Stimulated activated CD8-positive, alpha-beta memory T cell treated with anti-CD3 and anti-CD28 coated beads, Interleukin-4, amount 100 ng/mL, for 24 hours (primary cell): ENCODE measurements at regions not wholly inside any gene's neighbourhood (a gene's known extent, or its start where the extent isn't known, plus 50 kb on each side); places are given as distances from the start of the nearest gene placed in this dataset.

Source experiments
- DNase-seq: peaks from one replicate; pipeline ENCODE4 v3.0.0-alpha.2; 2020; ENCODE audit warnings: low read depth

DNA sequence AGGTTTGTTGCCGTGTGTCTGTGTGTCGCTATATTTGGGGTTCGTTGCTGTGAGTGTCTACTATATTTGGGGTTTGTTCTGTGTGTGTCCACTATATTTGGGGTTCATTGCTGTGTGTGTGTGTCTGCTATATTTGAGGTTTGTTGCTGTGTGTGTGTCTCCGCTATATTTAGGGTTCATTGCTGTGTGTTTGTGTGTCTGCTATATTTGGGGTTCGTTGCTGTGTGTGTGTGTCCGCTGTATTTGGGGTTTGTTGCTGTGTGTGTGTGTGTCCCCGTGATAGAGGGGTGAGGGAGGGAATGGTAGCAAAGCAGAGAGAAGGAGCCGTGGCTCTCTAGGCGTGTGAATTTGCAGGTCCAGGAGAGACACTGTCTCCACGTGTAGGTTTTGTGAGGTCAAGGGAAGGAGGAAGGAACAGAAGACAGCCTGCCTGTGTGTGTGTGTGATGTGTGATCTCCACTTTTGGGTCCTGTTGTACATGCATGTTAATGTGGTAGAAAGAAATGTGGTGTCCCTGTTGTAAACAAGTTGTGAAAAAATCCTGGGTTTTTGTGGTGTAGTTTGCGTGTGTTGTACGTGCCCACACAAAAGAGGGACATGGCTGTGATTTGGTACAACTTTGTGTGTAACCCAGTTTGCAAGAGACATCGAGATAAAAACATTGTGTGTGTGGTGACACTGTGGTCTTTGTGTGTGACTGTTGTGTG is 56.3 kb upstream of the ECE1 start:
- no peak for DNase-seq

GRCh38 chr1:21344750-21345443 is 54.6 kb upstream of the ECE1 start:
- no peak for DNase-seq

DNA sequence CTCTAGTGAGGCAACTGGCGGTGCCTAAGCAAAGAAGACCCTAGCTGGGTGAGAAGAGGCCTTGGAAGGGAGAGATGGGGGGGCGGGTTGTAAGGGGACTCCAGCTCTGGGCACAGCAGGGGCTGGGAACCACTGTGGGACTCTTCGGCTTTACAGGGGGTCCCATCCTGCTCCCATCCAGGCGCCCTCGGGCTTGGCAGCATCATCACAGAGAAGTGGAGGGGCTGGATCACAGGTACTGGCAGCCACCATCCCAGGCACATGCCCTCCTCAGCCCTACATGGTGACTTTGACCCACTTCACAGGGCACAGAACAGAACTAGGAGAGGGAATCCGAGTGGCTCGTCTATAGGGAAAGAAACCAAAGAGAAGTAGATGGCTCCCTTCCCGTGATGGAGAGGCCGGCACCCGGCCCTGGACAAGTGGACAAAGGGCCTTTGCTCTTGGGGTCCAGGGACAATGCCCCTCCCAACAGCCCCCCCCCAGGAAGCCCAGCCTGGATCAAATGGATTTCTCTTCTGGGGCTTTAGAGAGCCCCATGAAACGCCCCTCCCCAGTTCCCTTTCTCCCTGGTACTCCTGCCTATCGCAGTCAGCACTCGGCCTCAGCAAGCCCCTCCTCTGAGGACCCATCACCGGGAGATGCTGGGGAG is 54.0 kb upstream of the ECE1 start:
- DNase-seq, result no peak

DNA sequence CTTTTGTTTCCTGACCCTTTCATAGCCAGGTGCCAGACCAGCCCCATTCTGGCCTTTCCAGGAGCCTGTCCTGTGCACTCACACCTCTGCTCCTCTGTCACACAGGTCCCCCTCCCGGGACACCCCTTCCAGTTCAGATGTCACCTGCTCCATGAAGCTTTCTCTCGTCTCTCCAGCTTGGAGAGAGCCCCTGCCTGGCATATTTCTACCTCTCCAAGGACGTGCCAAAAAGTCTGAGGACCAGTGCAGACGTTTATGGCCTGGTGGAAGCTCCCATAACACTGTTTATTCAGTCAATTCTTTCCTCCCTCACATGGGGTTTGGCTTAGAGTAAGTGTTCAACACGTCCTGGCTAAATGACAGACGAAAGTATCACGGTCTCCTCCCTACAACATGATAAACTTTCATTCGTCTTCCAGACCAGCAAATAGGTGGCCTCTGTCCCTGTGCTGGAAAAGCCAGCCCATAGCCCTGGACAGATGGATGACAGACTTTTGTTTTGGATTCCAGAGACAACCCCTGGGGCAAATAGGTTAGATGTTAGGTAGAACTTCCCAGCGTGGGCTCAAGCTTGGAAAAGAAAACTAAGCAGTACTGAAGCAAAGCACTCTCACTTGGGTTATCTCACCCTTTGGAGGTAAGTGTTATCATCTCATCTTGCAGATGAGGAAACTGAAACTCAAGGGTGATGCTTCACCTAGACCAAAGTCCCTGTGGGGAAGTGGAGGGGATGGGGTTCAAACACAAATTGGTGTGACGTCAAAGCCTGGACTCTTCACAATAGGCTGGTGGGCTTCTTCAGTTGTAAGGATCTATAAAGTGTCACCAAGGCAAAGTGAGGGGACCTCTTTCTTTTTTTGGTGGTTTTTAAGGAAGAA is 52.9 kb upstream of the ECE1 start:
- DNase-seq, result no peak

DNA sequence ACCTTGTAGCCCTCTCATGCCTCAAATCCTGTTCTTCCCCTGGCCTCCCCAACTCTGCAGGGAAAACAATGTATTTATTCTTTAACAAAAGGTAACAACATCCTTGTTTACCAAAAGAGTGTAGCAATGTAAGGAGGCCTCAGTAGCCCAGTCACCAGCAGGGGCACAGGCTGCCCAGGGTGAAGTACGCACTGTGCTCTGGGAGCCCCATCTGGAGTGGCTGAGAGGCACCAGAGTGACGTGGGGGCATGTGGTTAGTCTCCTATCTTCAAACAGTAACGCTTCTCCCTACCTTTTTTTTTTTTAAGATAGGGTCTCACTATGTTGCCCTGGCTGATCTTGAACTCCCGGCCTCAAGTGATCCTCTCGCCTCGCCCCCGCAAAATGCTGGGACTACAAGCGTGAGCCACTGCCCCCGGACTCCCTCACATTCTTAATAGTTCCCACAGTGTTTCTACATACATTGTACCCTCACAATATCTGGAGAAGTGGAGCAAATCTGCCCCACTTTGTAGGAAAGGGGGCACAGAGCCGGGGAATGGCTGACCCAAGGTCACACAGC is 51.3 kb upstream of the ECE1 start:
- no peak for DNase-seq

DNA sequence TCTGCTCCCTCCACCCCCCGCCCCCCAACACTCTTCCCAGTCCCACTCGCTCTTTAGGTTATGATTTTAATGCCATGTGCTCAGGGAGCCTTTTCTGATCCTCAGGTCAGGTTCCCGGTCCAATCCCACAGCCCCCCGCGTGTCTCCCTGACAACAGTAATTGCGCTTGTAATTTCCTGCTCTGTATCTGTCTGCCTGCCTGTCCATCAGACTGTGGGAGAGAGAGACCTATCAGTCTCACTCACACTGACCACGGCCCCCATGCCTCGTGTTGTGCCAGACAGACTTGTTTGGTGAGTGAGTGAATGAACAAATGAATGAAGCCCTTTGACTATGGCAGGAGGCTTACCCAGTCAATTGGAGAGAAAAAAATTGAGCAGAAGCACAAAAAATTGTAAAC is 50.8 kb upstream of the ECE1 start:
- no peak for DNase-seq

DNA sequence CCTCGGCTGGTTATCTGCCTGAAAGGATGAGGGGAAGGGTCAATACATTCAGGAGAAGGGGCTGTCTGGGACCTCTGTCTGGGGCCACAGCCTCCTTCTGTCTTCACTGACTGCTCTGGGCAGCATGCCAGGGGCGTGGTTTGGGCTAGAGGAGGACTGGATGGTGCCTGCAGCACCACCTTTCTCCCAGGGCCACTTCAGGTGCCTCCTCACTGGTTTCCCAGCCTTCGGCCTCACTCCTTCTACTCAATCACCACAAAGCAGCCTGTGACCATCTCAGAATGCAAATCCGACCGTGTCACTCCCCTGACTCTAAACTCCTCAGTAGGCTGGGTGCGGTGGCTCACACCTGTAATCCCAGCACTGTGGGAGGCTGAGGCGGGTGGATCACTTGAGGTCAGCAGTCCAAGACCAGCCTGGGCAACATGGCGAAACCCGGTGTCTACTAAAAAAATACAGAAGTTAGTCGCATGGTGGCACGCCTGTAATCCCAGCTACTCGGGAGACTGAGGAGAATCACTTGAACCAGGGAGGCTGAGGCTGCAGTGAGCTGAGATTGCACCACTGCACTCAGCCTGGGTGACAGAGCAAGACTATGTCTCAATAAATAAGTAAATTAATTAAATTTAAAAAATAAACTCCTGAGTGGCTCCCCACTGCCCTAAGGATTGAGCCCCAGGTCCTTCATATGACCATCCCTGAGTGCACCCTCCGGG is 50.1 kb upstream of the ECE1 start:
- DNase-seq, result no peak
